HepG2 (cell line): ENCODE measurements at regions not wholly inside any gene's neighbourhood (a gene's known extent, or its start where the extent isn't known, plus 50 kb on each side); places are given as distances from the start of the nearest gene placed in this dataset.

Experiments used
- E2F2 ChIP-seq: sonication (generic); formaldehyde crosslinking; IDR thresholded peaks from 2 replicates; pipeline ENCODE4 v1.4.0; 2020; ENCODE audit warnings: missing genetic modification reagents, borderline replicate concordance
- ELK4 ChIP-seq: sonication (generic); formaldehyde crosslinking; IDR thresholded peaks from 2 replicates; pipeline ENCODE4 v1.9.0; 2021; ENCODE audit warnings: missing genetic modification reagents, borderline replicate concordance
- MYPOP ChIP-seq: sonication (generic); formaldehyde crosslinking; IDR thresholded peaks from 2 replicates; pipeline ENCODE4 v1.8.1; 2023; ENCODE audit warnings: mild to moderate bottlenecking, moderate library complexity, missing genetic modification reagents
- NFAT5 ChIP-seq: sonication (generic); formaldehyde crosslinking; IDR thresholded peaks from 2 replicates; pipeline ENCODE4 v1.4.0; 2020; ENCODE audit warnings: missing genetic modification reagents
- NFIC ChIP-seq: IDR thresholded peaks from 2 replicates; pipeline ENCODE4 v1.6.1; 2012; ENCODE audit warnings: mild to moderate bottlenecking, low read length, inconsistent platforms
- NR0B2 ChIP-seq: sonication (generic); formaldehyde crosslinking; IDR thresholded peaks from 2 replicates; pipeline ENCODE4 v1.4.0; 2020; ENCODE audit warnings: mild to moderate bottlenecking, missing genetic modification reagents
- ONECUT2 ChIP-seq: sonication (generic); formaldehyde crosslinking; IDR thresholded peaks from 2 replicates; pipeline ENCODE4 v1.4.0; 2020; ENCODE audit warnings: missing genetic modification reagents
- PHF21A ChIP-seq: sonication (generic); formaldehyde crosslinking; IDR thresholded peaks from 2 replicates; pipeline ENCODE4 v1.5.0; 2020; ENCODE audit warnings: mild to moderate bottlenecking, missing genetic modification reagents
- REPIN1 ChIP-seq: sonication (generic); formaldehyde crosslinking; IDR thresholded peaks from 2 replicates; pipeline ENCODE4 v1.8.0; 2022; ENCODE audit warnings: missing genetic modification reagents, low read depth, mild to moderate bottlenecking, borderline replicate concordance
- RNF2 ChIP-seq: fragments of 450-650 bp; conservative IDR thresholded peaks from 2 replicates; pipeline ENCODE4 v1.6.1; 2016; ENCODE audit warnings: low read depth
- SKI ChIP-seq: fragments of 450-650 bp; IDR thresholded peaks from one replicate; pipeline ENCODE4 v1.6.1; 2018; ENCODE audit warnings: mild to moderate bottlenecking; ENCODE audit not compliant: partially characterized antibody
- SP1 ChIP-seq, 2 experiments: fragments of 450-650 bp in 1 of 2; sonication (generic) in 1 of 2; formaldehyde crosslinking in 1 of 2; IDR thresholded peaks; 2 replicates each; pipeline versions ENCODE4 v1.4.0 to v1.6.1; 2016 to 2020; ENCODE audit warnings: missing genetic modification reagents in 1 of 2
- ZFP36 ChIP-seq: fragments of 150-350 bp; IDR thresholded peaks from 2 replicates; pipeline ENCODE4 v1.6.1; 2018; ENCODE audit warnings: borderline replicate concordance, low read length, low read depth; ENCODE audit not compliant: partially characterized antibody
- ZNF383 ChIP-seq: sonication (generic); formaldehyde crosslinking; IDR thresholded peaks from 2 replicates; pipeline ENCODE4 v1.4.0; 2020; ENCODE audit warnings: missing genetic modification reagents, mild to moderate bottlenecking, borderline replicate concordance
- ZNF639 ChIP-seq: conservative IDR thresholded peaks from 2 replicates; pipeline ENCODE4 v1.6.1; 2018; ENCODE audit warnings: missing genetic modification reagents
- ZNF883 ChIP-seq: sonication (generic); formaldehyde crosslinking; IDR thresholded peaks from 2 replicates; pipeline ENCODE4 v1.5.1; 2020; ENCODE audit warnings: mild to moderate bottlenecking, missing genetic modification reagents; ENCODE audit errors: not compliant biosample characterization

GRCh38 chr6:139480356-139481165, 106.1 kb upstream of the CITED2 start (continued):
- TF ChIP-seq E2F2 (CRISPR knock-in tag) (no peak), ELK4 (CRISPR knock-in tag) (no peak), SP1 (IDR thresholded peaks at IDR 0.05) (no peak), SP1 (CRISPR knock-in tag; IDR thresholded peaks at IDR 0.05) (no peak), PHF21A (CRISPR knock-in tag) (peak; percentile 90), RNF2 (peak; percentile 17; the same call in 1 of the 2 replicates), NFAT5 (CRISPR knock-in tag) (no peak), REPIN1 (peak; percentile 96), ZNF639 (CRISPR knock-in tag) (no peak), NFIC (peak; percentile 65; the same call in 1 of the 2 replicates), ZFP36 (no peak), ZNF883 (CRISPR knock-in tag) (no peak), ONECUT2 (CRISPR knock-in tag) (no peak), SKI (peak; percentile 43), MYPOP (CRISPR knock-in tag) (0 out of 2 replicates have a peak, but pooled peaks have one; percentile 55), NR0B2 (CRISPR knock-in tag) (no peak), ZNF383 (no peak)
